NCI-H446 treated with DMSO at 0.1 percent for 48 hours (cell line): ENCODE measurements at regions not wholly inside any gene's neighbourhood (a gene's known extent, or its start where the extent isn't known, plus 50 kb on each side); places are given as distances from the start of the nearest gene placed in this dataset.

Experiments used
- DNase-seq: peaks from one replicate; lab custom pipeline; 2025; lab: John Stamatoyannopoulos, UW

- no peak for DNase-seq
These were observed 351.2 kb upstream of the DYNLRB2 start for GRCh38 chr16:80189476-80190175.

GRCh38 chr16:80176114-80176513 lies 364.7 kb upstream of the DYNLRB2 start:
- no peak for DNase-seq

GRCh38 chr16:80175011-80175410 lies 365.8 kb upstream of the DYNLRB2 start:
- no peak for DNase-seq

- no peak for DNase-seq
These were observed 366.4 kb upstream of the DYNLRB2 start for GRCh38 chr16:80174416-80174815.

- DNase-seq = no peak
These were observed 369.0 kb upstream of the DYNLRB2 start for GRCh38 chr16:80171746-80172145.

GRCh38 chr16:80171199-80171598 lies 369.6 kb upstream of the DYNLRB2 start:
- DNase-seq = no peak

GRCh38 chr16:80167657-80168390 lies 373.0 kb upstream of the DYNLRB2 start:
- no peak for DNase-seq

GRCh38 chr16:80166082-80166481 lies 374.7 kb upstream of the DYNLRB2 start:
- no peak for DNase-seq

- DNase-seq = no peak
These were observed 375.7 kb upstream of the DYNLRB2 start for GRCh38 chr16:80164966-80165550.

- no peak for DNase-seq
These were observed 377.5 kb upstream of the DYNLRB2 start for GRCh38 chr16:80163339-80163738.

- no peak for DNase-seq
These were observed 378.7 kb upstream of the DYNLRB2 start for GRCh38 chr16:80161799-80162739.

- no peak for DNase-seq
These were observed 382.0 kb upstream of the DYNLRB2 start for GRCh38 chr16:80158766-80159165.

GRCh38 chr16:80151722-80152111 lies 389.1 kb upstream of the DYNLRB2 start:
- no peak for DNase-seq

- DNase-seq = no peak
These were observed 389.6 kb upstream of the DYNLRB2 start for GRCh38 chr16:80150978-80151721.

- no peak for DNase-seq
These were observed 392.0 kb upstream of the DYNLRB2 start for GRCh38 chr16:80148826-80149225.

- DNase-seq = no peak
These were observed 393.7 kb upstream of the DYNLRB2 start for GRCh38 chr16:80147026-80147655.

GRCh38 chr16:80144191-80144590 lies 396.6 kb upstream of the DYNLRB2 start:
- no peak for DNase-seq

GRCh38 chr16:80142940-80143339 lies 397.9 kb upstream of the DYNLRB2 start:
- no peak for DNase-seq

- no peak for DNase-seq
These were observed 398.5 kb upstream of the DYNLRB2 start for GRCh38 chr16:80142281-80142680.

- no peak for DNase-seq
These were observed 411.0 kb upstream of the DYNLRB2 start for GRCh38 chr16:80129791-80130190.

- no peak for DNase-seq
These were observed 415.1 kb upstream of the DYNLRB2 start for GRCh38 chr16:80125677-80126076.
